ENCODE measurements at regions not wholly inside any gene's neighbourhood (a gene's known extent, or its start where the extent isn't known, plus 50 kb on each side); places are given as distances from the start of the nearest gene placed in this dataset.

- DNase-seq (ENCODE audit: low read depth), result no peak
- no peak overlapping the region for H3K4me3 ChIP-seq (ENCODE audit: low read length)
- TF ChIP-seq CTCF (IDR thresholded peaks at IDR 0.05; ENCODE audit: insufficient read depth, low read depth, low read length, missing control alignments), result no peak
Observed at GRCh38 chr10:76735866-76736265, 901.7 kb downstream of the KCNMA1 start.

GRCh38 chr10:76733441-76733936, 904.1 kb downstream of the KCNMA1 start:
- no peak for TF ChIP-seq CTCF (IDR thresholded peaks at IDR 0.05; ENCODE audit: insufficient read depth, low read depth, low read length, missing control alignments)
- no peak overlapping the region for H3K4me3 ChIP-seq (ENCODE audit: low read length)
- no peak for DNase-seq (ENCODE audit: low read depth)

GRCh38 chr10:76732306-76732705, 905.3 kb downstream of the KCNMA1 start:
- no peak for TF ChIP-seq CTCF (IDR thresholded peaks at IDR 0.05; ENCODE audit: insufficient read depth, low read depth, low read length, missing control alignments)
- DNase-seq (ENCODE audit: low read depth), result no peak
- no peak overlapping the region for H3K4me3 ChIP-seq (ENCODE audit: low read length)

- H3K4me3 ChIP-seq (ENCODE audit: low read length), result no peak overlapping the region
- no peak for TF ChIP-seq CTCF (IDR thresholded peaks at IDR 0.05; ENCODE audit: insufficient read depth, low read depth, low read length, missing control alignments)
- DNase-seq (ENCODE audit: low read depth), result no peak
Observed at GRCh38 chr10:76729841-76730487, 907.6 kb downstream of the KCNMA1 start.

- TF ChIP-seq CTCF (IDR thresholded peaks at IDR 0.05; ENCODE audit: insufficient read depth, low read depth, low read length, missing control alignments), result no peak
- DNase-seq (ENCODE audit: low read depth), result no peak
- H3K4me3 ChIP-seq (ENCODE audit: low read length), result no peak overlapping the region
Observed at GRCh38 chr10:76729346-76729745, 908.3 kb downstream of the KCNMA1 start.

GRCh38 chr10:76727038-76727437, 910.6 kb downstream of the KCNMA1 start:
- TF ChIP-seq CTCF (IDR thresholded peaks at IDR 0.05; ENCODE audit: insufficient read depth, low read depth, low read length, missing control alignments), result no peak
- DNase-seq (ENCODE audit: low read depth), result no peak
- H3K4me3 ChIP-seq (ENCODE audit: low read length), result no peak overlapping the region

- H3K4me3 ChIP-seq (ENCODE audit: low read length), result no peak overlapping the region
- no peak for DNase-seq (ENCODE audit: low read depth)
Observed at GRCh38 chr10:76723844-76724243, 913.8 kb downstream of the KCNMA1 start.

More at GRCh38 chr10:76723844-76724243, 913.8 kb downstream of the KCNMA1 start:
- TF ChIP-seq CTCF (IDR thresholded peaks at IDR 0.05; ENCODE audit: insufficient read depth, low read depth, low read length, missing control alignments), result no peak
